OCI-LY3 (cell line): ENCODE measurements at regions not wholly inside any gene's neighbourhood (a gene's known extent, or its start where the extent isn't known, plus 50 kb on each side); places are given as distances from the start of the nearest gene placed in this dataset.

Experiments
- CTCF ChIP-seq: fragments of 200-600, 300-600 bp; sonication (generic); IDR thresholded peaks from 2 replicates; pipeline ENCODE4 v1.5.1; 2014; ENCODE audit warnings: antibody characterized with exemption, low read length, low read depth
- EZH2phosphoT487 ChIP-seq: fragments of 200-600 bp; shearing (Covaris generic); IDR thresholded peaks from 2 replicates; pipeline ENCODE4 v1.6.1; 2018; ENCODE audit warnings: antibody characterized with exemption, mixed run types, low read depth

DNA sequence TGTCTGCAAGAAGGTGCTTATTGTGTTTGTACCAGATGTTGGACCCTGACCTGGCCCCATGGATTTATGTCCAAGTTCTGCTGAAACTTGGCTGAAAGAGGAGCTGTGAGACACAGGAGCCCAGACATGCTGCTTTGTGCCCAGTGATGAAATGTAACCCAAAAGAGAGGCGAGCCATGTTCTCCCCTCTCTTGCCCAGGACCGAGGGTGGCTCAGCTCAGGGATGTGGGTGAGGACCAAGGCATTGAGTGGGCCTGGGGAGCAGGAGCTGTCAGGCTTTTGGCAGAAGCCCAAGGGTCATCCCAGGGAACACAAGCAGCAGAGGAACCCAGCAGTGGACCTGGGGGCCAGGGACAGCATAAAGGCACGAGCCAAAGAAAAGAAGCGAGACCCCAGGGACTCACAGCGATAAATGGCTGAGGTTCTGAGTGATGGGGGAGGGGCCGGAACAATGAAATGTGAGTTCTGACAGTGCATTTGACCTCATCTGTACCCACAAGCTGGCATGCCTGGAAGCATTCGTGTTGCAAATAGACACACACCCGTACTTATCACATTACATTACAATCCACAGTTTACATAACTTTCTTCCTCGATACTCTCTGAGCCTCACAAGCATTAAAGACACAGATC is 363.4 kb upstream of the JARID2 start:
- TF ChIP-seq CTCF: no peak
- TF ChIP-seq EZH2phosphoT487: no peak
